SH-SY5Y (cell line): ENCODE measurements at regions not wholly inside any gene's neighbourhood (a gene's known extent, or its start where the extent isn't known, plus 50 kb on each side); places are given as distances from the start of the nearest gene placed in this dataset.

Experiments used
- GATA2 ChIP-seq: IDR thresholded peaks from 2 replicates; pipeline ENCODE4 v1.6.1; 2011; ENCODE audit warnings: mild to moderate bottlenecking, low read depth, low read length
- GATA3 ChIP-seq: IDR thresholded peaks from 2 replicates; pipeline ENCODE4 v1.6.1; 2011; ENCODE audit warnings: low read depth, mild to moderate bottlenecking, low read length, moderate library complexity

- TF ChIP-seq GATA2 (no peak), GATA3 (no peak)
These were observed 160.8 kb upstream of the KLF4 start for GRCh38 chr9:107650321-107650720.
